ENCODE measurements at regions not wholly inside any gene's neighbourhood (a gene's known extent, or its start where the extent isn't known, plus 50 kb on each side); places are given as distances from the start of the nearest gene placed in this dataset.

- ChIA-PET POLR2A (no interaction called here), CTCF (interaction anchor here (1.4 kb wide), 1 partner anchor 10 kb away, joined by 3 read pairs; no protein-coding TSS in a partner anchor)
- no peaks in the 10 kb centered on the region for H3K27me3 ChIP-seq (ENCODE audit: control insufficient read depth, insufficient read depth, low read length)
- no peak for DNase-seq (ENCODE audit: low read depth)
- TF ChIP-seq CTCF (IDR thresholded peaks at IDR 0.05; ENCODE audit: insufficient read depth, low read depth, low read length): no peak
- no peaks in the 10 kb centered on the region for H3K36me3 ChIP-seq (ENCODE audit: control insufficient read depth, insufficient read depth, low read length)
- no peak overlapping the region for H3K4me3 ChIP-seq (ENCODE audit: low read depth, low read length)
These were observed 334.6 kb downstream of the ARL6IP6 start for GRCh38 chr2:153052807-153053559.

- Histone ChIP-seq H3K27me3 (ENCODE audit: control insufficient read depth, insufficient read depth, low read length) (no peaks in the 10 kb centered on the region), H3K36me3 (ENCODE audit: control insufficient read depth, insufficient read depth, low read length) (no peaks in the 10 kb centered on the region), H3K4me3 (ENCODE audit: low read depth, low read length) (no peak overlapping the region)
- TF ChIP-seq CTCF (IDR thresholded peaks at IDR 0.05; ENCODE audit: insufficient read depth, low read depth, low read length): no peak
- POLR2A ChIA-PET: no interaction called here
- CTCF ChIA-PET: no interaction called here
- DNase-seq (ENCODE audit: low read depth): no peak
These were observed 328.8 kb downstream of the ARL6IP6 start for GRCh38 chr2:153047220-153047619.

- no peak for DNase-seq (ENCODE audit: low read depth)
- no peaks in the 10 kb centered on the region for H3K27me3 ChIP-seq (ENCODE audit: control insufficient read depth, insufficient read depth, low read length)
- H3K36me3 ChIP-seq (ENCODE audit: control insufficient read depth, insufficient read depth, low read length): no peaks in the 10 kb centered on the region
- ChIA-PET CTCF (interaction anchor here (1.0 kb wide), 1 partner anchor 9 kb away, joined by 3 read pairs; no protein-coding TSS in a partner anchor), POLR2A (no interaction called here)
- no peak for TF ChIP-seq CTCF (IDR thresholded peaks at IDR 0.05; ENCODE audit: insufficient read depth, low read depth, low read length)
- H3K4me3 ChIP-seq (ENCODE audit: low read depth, low read length): no peak overlapping the region
These were observed 325.0 kb downstream of the ARL6IP6 start for GRCh38 chr2:153043385-153043784.

GRCh38 chr2:153028626-153029025 is 310.2 kb downstream of the ARL6IP6 start:
- no peak for DNase-seq (ENCODE audit: low read depth)
- POLR2A ChIA-PET: no interaction called here
- Histone ChIP-seq H3K27me3 (ENCODE audit: control insufficient read depth, insufficient read depth, low read length) (no peaks in the 10 kb centered on the region), H3K4me3 (ENCODE audit: low read depth, low read length) (no peak overlapping the region), H3K36me3 (ENCODE audit: control insufficient read depth, insufficient read depth, low read length) (no peaks in the 10 kb centered on the region)
- CTCF ChIA-PET: no interaction called here
- TF ChIP-seq CTCF (IDR thresholded peaks at IDR 0.05; ENCODE audit: insufficient read depth, low read depth, low read length): no peak

- no peak for TF ChIP-seq CTCF (IDR thresholded peaks at IDR 0.05; ENCODE audit: insufficient read depth, low read depth, low read length)
- CTCF ChIA-PET: no interaction called here
- Histone ChIP-seq H3K36me3 (ENCODE audit: control insufficient read depth, insufficient read depth, low read length) (no peaks in the 10 kb centered on the region), H3K27me3 (ENCODE audit: control insufficient read depth, insufficient read depth, low read length) (no peaks in the 10 kb centered on the region), H3K4me3 (ENCODE audit: low read depth, low read length) (no peak overlapping the region)
- POLR2A ChIA-PET: no interaction called here
- no peak for DNase-seq (ENCODE audit: low read depth)
These were observed 309.1 kb downstream of the ARL6IP6 start for GRCh38 chr2:153027533-153027932.

Data from BJ (cell line).